Hippocampal formation (tissue), 2 donors: ENCODE measurements at regions not wholly inside any gene's neighbourhood (a gene's known extent, or its start where the extent isn't known, plus 50 kb on each side); places are given as distances from the start of the nearest gene placed in this dataset.

Source experiments
- DNase-seq, 2 donors: peaks; one replicate each; lab custom pipeline; 2025; lab: John Stamatoyannopoulos, UW

DNA sequence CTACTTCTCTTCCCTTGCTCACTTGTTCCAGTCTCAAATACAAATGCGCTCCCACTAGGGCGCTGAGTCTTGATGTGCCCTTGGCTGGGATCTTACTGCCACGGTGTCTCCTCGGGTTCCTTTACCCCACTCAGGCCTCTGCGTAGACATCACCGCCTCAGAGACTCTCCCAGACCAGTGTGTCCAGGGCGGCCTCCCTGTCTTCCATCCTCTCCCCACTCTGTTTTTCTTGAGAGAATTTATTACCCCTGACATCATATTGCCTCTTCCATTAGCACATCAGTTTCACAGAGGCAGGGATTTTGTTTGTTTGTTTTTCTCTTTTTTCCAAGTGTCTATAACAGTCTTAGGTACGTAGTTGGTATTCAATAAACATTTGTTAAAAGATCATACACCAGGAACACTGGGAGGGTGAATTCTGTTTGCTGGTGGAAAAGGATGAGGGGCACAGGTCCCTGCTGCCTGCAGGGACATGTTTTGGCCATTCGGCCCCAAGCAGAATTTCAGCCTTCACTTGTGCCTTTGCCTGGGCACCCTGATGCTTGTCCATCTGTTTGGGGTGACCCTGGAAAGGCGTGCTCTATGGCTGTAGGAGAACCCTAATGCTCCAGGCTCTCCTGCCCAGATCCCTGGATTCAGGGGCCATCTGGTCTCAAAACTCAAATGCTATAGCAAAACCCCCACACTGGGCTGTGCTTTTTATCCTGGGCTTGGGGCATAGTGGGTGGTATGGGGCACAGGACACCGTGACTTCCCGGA, 55.0 kb downstream of the RPL37A start:
- DNase-seq: no peak

DNA sequence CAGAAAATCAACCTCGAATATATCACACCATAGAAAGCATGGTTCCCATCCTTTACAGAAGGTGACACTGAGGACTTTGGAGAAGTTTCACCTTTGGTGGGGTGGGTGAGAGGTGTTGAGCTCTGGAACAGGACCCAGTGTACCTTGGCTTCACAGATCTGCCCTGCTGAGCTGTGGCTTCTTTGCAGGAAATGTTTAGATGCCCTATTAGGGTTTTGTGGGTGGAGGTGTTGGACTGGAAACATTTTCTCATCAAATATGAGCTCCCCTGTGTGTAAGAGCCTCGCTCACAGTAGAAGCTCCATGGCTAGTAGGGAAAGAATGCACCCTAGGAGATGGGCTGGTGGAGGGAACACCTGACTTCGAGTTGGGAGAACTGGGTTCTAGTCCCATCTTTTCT, 55.6 kb downstream of the RPL37A start:
- no peak for DNase-seq

DNA sequence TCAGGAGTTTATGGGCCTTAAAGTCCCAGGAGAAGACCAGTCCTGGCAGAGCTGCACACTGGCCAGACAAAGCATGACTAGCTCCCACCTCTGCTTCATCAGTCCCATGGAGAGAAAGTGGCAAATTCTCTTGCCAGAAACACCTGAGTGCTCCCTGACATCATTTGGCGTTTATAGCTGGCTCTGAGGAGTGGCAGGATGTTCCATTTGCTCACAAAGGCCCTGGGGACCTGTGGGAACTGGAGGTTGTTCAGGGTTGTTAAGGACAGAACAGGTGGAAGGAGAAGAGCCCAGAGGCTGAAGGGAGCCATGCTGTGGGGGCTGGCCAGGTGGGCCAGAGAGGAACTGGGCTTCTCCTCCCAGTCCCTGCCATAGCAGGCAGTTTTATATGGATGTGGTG, 56.1 kb downstream of the RPL37A start:
- DNase-seq: no peak

DNA sequence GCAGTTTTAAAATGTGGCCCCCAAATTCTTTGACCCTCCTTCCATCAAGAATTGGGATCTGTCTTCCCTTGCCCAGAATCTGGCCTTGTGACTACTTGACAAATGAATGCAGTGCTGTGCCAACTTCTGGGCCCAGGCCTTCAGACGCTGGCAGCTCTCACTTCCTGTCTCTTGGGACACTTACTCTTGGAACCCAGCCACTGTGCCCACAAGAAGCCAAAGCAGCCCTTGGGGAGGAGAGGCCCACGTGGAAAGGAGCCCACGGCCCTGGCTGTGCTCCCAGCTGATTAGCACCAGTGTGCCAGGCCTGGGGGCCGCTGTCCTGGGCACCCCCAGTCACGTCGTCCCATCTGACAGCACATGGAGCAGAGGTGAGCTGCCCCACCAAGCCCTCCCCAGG, 56.6 kb downstream of the RPL37A start:
- peak; percentile 51 to 57 for DNase-seq

DNA sequence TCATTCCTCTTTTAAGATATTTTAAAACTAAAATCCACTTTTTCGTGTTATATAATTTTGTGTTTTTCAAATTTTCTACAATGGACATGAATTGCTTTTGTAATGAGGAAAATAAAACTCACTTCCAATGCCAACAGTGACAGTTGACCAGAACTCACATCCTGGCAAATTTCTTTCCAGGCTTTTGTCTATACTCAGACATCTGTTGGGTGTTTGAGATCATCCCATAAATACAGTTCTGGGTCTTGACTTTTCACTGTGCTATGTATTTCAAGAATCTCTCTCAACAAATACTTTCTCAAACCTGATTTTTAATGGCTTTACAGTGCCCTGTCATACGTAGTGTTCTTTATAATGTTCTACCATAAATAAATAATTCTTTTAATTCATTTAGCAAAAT, 57.6 kb downstream of the RPL37A start:
- DNase-seq: no peak

DNA sequence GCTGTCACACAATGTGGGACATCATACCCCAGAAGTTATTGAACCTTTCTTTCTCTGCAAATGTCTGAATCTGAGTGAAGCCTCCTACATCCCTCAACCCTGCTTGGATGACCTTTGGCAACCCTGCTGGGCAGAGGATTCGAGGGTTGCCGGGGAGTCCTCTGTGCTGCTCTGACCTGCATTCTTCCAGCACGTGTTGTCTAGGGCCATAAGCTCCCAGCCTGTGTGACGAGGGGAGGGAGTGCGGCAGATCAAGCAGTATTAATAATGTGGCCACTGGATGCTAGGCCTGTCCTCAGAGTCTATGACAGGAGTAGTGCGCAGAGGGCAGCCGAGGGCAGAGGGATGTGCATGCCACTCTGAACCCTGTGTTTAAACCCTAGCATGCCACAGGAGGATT, 58.8 kb downstream of the RPL37A start:
- no peak for DNase-seq

DNA sequence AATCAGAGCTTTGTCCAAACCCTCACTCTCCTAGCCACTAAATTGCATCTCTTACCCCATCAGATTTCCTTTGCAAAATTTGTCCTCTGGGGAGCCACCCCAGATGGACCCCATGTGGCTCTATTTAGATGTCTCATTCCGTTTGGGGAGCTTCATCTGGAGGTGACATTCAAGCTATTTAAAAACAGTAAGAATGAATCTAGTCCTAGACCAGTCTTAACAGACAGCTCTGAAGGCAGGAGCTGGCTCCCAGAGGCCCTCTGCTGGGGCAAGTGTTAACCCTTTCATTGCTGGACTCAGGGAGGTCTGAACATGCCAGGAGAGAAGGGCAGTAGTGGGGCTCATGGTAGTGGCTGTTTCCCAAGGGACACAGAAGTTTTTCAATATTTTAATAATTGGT, 59.2 kb downstream of the RPL37A start:
- no peak for DNase-seq

DNA sequence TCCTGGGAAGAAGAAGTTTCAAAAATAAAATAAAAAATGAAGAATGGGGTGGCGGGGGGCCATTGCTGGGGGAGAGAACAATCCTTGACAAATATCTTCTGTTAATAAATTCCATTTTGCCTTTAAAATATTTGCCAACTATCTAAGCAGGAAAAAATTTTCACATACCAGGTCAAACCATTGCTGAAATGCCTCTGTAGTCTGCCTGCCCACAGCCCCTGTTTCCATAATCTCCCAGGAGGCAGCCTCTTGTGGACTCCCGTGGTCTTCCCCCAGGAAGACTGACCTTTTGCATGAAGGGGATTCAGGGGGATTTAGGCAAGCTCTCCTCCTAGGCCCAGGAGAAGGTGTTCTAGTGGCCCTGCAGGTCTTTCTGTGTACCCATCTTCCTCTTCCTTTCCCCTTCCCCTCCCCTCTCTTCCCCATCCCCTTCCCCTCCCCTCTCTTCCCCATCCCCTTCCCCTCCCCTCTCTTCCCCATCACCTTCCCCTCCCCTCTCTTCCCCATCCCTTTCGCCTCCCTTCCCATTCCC, 61.0 kb downstream of the RPL37A start:
- no peak for DNase-seq

DNA sequence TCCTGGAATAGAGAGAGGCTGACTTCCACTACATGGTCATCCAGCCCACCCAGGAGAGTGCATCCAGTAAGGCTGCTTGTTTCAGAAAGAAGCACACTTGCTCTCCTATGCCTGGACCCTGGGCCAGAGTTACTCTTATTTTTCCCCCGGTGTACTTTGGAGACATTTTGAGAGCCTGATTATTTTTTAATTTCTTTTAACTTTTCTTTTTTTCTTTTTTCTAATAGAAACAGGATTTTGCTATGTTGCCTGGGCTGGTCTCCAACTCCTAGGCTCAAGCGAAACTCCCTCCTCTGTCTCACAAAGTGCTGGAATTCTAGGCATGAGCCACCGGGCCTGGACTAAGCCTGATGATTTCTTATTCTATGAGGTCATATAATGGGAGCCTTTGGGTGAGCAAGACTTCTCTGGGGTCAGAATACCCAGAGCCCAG, 62.2 kb downstream of the RPL37A start:
- DNase-seq: no peak

DNA sequence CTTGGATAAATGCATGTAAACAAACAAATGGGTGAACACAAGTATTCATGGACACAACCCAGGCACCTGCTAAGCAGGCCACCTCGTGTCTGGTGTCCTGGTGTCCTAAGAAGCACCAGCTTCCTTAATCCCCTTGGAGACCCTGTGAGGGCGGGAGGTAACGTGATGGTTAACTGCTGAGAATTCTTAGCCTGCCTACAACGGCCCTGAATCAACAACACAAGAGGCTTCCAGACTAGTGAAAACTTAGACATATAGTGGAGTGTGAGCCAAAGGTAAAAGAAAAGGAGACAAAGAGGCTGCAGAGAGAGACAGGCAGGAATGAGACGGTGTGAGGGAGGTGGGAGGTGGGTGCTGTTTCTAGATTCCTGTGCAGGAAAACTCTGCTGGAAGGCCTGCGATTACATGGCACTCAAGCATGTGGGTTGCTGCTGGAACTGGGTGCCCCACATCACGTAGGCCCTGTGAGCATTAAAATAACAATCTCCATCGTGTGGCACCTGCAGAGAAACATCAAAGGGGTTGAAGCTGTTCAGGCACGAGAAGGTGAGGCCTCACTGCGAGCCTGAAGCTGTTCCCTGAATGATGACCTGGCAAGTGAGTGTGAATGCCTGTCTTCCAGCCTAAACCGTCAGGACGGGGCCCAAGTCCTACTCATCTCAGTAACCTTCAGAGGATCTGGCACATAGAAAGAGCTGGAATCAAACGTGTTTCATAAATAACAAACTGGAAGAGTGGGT, 64.2 kb downstream of the RPL37A start:
- DNase-seq: no peak

DNA sequence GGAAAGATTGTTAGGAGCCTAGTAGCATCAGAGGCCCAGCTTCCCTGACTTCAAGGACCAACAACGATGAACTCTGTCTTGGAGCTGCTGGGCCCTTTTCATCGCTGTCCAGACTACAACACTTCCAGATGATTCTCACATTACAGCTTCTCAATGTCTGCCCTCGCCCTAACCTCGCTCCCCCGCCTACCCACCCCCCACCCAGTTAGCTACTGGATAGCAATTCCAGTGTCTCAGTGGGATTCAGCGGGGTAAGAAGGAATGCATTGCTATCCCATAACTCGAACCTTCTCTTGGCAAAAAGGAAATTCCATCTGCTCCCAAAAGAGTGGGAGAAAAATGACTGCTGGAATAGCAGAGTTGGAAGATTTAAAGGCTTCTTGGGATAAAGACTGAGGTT, 65.0 kb downstream of the RPL37A start:
- no peak for DNase-seq

DNA sequence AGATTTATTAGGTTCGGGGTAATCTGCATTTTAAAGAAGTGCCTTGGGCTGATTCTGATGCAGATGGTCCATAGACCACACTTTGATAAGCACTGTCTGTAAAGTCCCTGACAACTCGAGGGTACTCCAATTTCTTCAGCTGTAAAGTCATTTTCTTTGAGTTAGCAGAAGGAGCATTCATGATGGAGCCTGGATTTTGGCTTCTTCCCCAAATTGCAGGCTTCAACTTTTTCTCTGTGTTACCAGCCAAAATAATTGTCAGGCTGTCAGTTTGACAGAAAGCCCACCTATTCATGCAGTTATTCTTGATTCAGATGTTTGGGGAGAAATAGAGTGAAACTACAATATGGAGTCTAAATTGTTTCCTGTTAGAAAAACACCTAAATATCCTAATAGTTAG, 66.0 kb downstream of the RPL37A start:
- DNase-seq: no peak

DNA sequence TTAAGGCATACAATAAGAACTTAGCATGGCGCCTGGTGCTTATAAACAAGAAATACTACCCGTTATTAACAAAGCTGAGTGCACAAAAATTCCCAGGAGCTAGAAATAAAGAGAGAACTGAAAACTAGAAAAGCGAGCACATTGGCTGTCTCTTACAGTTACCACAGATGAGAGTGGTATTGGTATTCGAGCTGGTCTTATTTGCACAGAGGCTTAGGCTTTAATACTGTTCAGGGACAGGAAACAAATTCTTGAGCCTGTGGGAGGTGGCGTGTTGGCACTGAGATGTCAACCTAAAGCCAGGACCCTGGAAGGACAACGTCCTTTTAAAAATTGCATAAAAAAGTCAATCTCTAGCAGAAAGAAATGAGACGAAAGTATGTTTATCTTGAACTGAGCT, 67.3 kb upstream of the IGFBP2 start:
- no peak for DNase-seq

DNA sequence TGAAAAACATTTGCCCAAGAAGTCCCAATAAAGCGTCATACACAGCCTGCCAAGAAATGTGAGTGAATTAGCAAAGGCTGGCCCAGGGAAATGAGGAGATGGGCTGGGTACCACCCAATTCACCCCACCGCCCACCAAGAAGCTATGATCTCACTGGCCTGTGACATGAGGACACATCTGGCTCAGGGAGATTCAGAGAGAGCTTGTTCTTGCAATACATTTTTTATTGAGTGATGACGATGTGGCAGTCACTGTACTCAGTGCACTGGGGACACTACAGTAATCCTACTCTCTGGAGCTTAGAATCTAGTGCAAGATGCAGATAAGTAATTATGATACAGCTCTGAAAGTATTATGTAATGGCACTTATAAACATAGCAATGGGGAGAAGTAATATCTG, 64.6 kb upstream of the IGFBP2 start:
- DNase-seq: no peak

DNA sequence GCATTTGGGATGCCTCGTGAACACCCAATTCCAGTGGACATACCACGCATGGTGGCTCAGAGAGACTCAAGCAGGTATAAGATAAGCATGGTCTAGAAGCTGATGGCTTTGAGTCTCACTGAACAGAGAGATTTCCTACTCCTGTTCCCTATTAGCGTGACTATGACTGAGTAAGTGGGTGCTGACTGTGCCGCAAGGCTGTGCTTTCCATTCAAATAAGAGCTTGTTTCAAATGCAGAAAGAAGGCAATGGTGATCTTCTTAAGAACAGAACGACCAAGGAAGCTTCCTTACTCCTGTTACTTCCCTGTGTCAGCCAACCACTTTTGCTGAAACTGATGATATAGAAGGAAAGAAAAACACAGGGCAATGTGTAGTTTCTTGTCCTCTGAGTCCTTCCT, 63.5 kb upstream of the IGFBP2 start:
- DNase-seq: no peak

DNA sequence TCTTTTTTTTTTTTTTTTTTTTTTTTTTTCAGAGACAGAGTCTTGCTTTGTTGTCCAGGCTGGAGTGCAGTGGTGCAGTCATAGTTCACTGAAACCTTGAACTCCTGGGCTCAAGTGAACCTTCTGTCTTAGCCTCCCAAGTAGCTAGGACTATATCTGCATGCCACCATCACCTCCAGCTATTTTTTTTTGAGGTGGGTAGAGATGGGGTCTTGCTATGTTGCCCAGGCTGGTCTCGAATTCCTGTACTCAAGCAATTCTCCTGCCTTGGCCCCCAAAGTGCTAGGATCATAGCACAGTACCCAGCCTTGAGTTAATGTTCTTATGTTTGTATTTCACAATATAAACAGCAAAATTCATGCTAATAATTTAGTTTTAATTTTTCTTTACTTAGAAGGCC, 62.9 kb upstream of the IGFBP2 start:
- no peak for DNase-seq

DNA sequence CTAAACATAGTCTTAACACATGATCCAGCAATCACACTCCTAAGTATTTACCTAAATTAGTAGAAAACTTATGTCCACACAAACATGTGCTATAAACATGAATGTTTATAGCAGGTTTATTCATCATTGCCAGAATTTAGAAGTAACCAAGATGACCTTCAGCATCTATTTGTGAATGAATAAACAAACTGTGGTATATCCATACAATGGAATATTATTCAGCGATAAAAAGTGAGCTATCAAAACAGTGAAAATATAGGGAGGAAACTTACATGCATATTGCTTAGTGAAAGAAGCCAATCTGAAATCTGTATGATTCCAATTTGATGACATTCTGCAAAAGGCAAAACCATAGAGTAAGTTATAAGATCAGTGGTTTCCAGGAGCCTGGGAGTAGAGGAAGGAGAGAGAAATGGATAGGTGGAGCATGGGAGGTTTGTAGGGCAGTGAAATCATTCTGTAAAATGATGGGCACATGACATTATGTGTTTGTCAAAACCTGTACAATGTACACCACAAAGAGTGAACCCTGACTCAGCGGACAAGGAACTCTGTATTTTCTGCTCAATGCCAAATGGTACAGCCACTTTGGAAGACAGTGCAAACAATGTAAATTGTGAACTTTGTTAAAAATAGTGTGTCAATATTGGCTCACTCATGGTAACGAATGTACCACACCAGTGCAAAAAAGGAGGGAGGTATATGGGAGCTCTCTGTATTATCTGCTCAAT, 61.9 kb upstream of the IGFBP2 start:
- no peak for DNase-seq

DNA sequence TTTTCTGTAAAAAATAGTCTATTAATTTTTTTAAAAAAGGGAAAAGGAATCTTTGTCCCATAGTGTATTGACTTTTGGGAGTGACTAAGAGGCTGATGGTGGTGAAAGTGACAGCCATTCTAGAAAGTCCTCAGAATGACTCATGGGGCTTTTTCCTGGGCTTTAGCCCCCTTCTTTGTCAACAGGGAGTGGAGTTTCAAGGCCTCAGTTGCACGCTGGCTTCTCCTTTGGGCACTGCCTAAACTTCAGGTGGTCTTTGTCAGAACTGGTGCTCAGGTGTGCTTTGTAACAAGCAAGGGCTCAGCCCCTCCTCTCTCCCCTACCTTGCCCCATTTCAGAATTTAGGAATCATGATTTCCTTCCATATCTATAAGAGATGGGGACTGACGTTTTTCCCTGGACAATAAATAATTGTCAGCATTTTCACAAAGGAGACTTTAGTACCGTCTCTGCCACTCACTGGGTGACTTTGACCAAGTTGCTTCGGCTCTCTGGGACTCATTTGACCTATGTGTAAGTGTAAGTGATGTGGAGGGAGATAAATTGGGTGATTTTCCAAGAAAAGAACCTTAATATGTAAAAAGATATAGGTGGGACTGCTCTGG, 61.2 kb upstream of the IGFBP2 start:
- no peak for DNase-seq

DNA sequence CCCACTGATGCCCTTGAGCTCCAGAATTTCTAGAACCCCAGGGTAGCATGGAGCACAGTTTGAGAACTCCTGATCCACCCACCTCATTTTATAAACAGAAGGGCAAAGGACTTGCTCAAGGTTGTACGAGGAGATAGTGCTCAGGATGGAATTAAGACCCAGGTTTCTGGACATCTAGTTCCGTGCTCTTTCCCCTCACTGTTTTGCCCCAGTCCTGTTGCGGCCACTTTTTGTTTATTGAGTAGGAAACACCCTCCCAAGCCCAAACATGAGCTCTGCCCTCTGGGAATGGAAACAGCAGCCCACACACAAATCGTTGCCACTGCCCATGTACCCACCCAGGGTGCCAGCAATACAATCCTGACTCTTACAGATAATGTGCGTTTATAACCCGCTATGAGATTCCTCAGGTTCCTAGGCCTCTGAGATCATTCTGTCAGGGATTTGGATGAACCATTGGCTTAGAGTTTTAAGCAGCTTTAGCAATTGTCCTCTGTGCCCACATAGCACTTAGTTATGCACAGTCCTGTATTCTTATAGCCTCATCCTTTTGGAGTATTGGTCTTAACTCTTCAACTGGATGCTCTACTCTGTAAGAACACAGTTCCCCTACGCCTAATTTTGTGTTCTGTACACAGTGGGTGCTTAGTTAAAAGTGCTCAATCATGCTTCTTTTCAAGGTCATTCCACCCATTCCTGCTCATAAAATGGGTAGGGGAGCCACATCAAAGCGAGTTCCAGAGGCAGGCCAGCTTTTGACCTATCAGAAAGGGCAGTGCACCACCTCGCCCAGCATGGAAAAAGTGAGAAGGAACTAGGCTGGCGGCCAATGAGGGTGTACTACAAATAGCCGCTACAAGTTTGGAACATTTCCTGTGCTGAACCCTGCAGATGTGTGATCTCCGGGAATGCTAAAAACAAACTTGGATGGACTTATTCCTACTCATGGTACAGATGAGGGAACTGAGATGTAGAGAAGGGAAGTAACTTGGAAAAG, 60.3 kb upstream of the IGFBP2 start:
- DNase-seq: no peak

DNA sequence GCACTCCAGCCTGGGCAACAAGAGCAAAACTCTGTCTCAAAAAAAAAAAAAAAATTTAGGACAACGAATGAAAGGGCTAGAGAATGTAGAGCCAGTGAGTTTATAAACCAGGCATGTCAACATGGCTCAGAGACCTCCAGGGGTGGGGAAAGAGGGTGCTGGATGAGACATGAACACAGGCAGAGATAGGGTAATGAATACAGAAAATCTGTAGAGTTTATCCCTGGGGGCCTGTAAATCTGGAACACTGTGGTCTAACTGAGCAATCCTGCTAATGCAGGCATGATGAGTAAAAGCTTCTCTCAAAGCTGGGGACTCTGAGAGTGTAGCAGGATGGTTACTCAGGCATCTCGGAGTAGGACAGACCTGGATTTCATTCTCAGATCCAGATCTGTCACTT, 59.2 kb upstream of the IGFBP2 start:
- no peak for DNase-seq

DNA sequence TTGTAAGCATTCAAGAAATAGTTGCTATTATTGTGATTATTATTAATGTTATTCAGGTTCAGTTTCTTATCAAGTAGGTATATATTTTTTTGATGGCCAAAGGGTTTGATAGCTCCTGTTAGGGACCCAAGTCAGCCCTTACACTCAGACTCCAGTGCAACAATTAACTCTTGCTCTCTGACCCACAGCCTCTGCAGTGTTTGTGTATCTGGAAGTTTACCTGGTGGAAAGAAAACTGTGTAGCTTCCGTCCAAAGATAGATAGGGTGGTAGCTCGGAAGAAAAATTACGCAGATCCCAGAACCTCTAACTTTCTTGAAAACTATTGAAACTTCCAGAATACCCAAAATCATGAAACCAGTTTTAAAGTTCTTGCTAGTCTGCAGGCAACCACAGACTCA, 58.6 kb upstream of the IGFBP2 start:
- DNase-seq: no peak
